GM19043 (cell line): ENCODE measurements at regions not wholly inside any gene's neighbourhood (a gene's known extent, or its start where the extent isn't known, plus 50 kb on each side); places are given as distances from the start of the nearest gene placed in this dataset.
A peak's percentile ranks its signal among the peaks of the same experiment; 100 is the strongest.

Experiments used
- ATAC-seq: cut with Tn5 transposase; IDR thresholded peaks from one replicate; pipeline ENCODE4 v1.9.1; 2021; ENCODE audit warnings: low read depth; ENCODE audit not compliant: unreplicated experiment

GRCh38 chr3:23740517-23740965 lies 65.2 kb upstream of the UBE2E1 start:
- peak; percentile 80 for ATAC-seq

GRCh38 chr3:23741036-23741706 lies 64.6 kb upstream of the UBE2E1 start:
- no peak for ATAC-seq

- no peak for ATAC-seq
Measured at GRCh38 chr3:23743141-23743784, 62.5 kb upstream of the UBE2E1 start.

- ATAC-seq: no peak
Measured at GRCh38 chr3:23746441-23746840, 59.3 kb upstream of the UBE2E1 start.

- no peak for ATAC-seq
Measured at GRCh38 chr3:23747841-23748240, 57.9 kb upstream of the UBE2E1 start.

GRCh38 chr3:23748398-23749110 lies 57.2 kb upstream of the UBE2E1 start:
- ATAC-seq: no peak

GRCh38 chr3:23749609-23750008 lies 56.1 kb upstream of the UBE2E1 start:
- no peak for ATAC-seq

GRCh38 chr3:23750573-23751210 lies 55.1 kb upstream of the UBE2E1 start:
- ATAC-seq: no peak

- ATAC-seq: no peak
Measured at GRCh38 chr3:23751212-23751723, 54.5 kb upstream of the UBE2E1 start.

GRCh38 chr3:23752126-23752525 lies 53.6 kb upstream of the UBE2E1 start:
- no peak for ATAC-seq

GRCh38 chr3:23754215-23754614 lies 51.5 kb upstream of the UBE2E1 start:
- ATAC-seq: no peak
